ENCODE measurements at regions not wholly inside any gene's neighbourhood (a gene's known extent, or its start where the extent isn't known, plus 50 kb on each side); places are given as distances from the start of the nearest gene placed in this dataset.

DNA sequence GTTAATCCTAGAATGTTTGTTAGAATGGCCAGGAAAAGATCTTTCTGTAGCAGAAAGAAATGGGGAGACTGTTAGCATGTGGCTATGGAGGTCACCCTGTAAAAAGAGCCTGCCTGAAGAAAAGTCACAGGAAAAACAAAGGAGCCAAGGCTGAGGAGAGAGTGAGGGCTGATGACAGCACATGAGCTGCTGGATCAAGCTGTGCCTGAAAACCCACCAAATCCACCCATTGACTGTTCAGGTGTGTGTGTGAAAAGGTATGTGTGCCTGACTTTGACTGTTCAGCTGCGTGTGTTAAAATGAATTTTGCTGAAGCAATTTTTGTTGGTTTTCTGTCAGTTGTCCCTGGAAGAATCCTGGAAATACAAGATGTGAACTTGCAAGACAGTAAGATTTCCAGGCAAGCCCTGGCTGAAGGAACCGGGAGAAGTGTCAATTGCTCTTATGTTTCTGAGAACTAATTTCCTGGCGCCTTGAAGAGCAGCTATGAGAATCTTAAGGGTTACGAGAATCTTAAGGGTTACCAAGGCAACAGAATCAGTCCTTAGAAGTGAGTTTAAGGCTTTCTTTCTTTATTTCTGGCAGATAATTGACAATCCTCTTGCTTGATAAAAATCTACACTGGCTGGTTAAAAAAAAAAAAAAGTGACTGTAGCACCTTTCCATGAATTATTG is 73.0 kb upstream of the LGALSL start:
- Histone ChIP-seq H3K9me3 (ENCODE audit: low read depth) (no peaks in the 10 kb centered on the region), H3K79me2 (no peaks in the 10 kb centered on the region), H4K20me1 (ENCODE audit: insufficient read depth, poor library complexity, severe bottlenecking) (no peaks in the 10 kb centered on the region), H3K36me3 (replicated peaks; ENCODE audit: insufficient read depth, low read depth) (no peaks in the 10 kb centered on the region), H3K4me2 (no peak overlapping the region), H3K4me1 (ENCODE audit: insufficient read depth) (no peaks in the 10 kb centered on the region), H2AFZ (no peak overlapping the region), H3K9me2 (replicated peaks; ENCODE audit: insufficient read depth) (no peaks in the 10 kb centered on the region), H3K4me3 (no peak overlapping the region), H3K27ac (no peak overlapping the region), H3K27me3 (no peaks in the 10 kb centered on the region)
- DNase-seq (ENCODE audit: low spot score): no peak
- TF ChIP-seq, protein P1, sequence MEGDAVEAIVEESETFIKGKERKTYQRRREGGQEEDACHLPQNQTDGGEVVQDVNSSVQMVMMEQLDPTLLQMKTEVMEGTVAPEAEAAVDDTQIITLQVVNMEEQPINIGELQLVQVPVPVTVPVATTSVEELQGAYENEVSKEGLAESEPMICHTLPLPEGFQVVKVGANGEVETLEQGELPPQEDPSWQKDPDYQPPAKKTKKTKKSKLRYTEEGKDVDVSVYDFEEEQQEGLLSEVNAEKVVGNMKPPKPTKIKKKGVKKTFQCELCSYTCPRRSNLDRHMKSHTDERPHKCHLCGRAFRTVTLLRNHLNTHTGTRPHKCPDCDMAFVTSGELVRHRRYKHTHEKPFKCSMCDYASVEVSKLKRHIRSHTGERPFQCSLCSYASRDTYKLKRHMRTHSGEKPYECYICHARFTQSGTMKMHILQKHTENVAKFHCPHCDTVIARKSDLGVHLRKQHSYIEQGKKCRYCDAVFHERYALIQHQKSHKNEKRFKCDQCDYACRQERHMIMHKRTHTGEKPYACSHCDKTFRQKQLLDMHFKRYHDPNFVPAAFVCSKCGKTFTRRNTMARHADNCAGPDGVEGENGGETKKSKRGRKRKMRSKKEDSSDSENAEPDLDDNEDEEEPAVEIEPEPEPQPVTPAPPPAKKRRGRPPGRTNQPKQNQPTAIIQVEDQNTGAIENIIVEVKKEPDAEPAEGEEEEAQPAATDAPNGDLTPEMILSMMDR (IDR thresholded peaks at IDR 0.05; ENCODE audit: poor library complexity): no peak
- TF ChIP-seq EZH2 (IDR thresholded peaks at IDR 0.05; ENCODE audit: borderline replicate concordance) (no peak), EZH2phosphoT487 (IDR thresholded peaks at IDR 0.05; ENCODE audit: low read depth, severe bottlenecking, unreplicated experiment) (no peak)
- WGBS (ENCODE audit: low lambda C conversion rate, missing lambda C conversion rate): 75% methylated on average over 4 of the region's 4 CpGs

- Histone ChIP-seq H3K27ac (no peak overlapping the region), H3K9me3 (ENCODE audit: low read depth) (no peaks in the 10 kb centered on the region), H3K36me3 (replicated peaks; ENCODE audit: insufficient read depth, low read depth) (no peaks in the 10 kb centered on the region), H4K20me1 (ENCODE audit: insufficient read depth, poor library complexity, severe bottlenecking) (no peaks in the 10 kb centered on the region), H3K4me2 (no peak overlapping the region), H3K4me1 (ENCODE audit: insufficient read depth) (no peaks in the 10 kb centered on the region), H2AFZ (no peak overlapping the region), H3K4me3 (no peak overlapping the region), H3K79me2 (no peaks in the 10 kb centered on the region), H3K9me2 (replicated peaks; ENCODE audit: insufficient read depth) (no peaks in the 10 kb centered on the region), H3K27me3 (no peaks in the 10 kb centered on the region)
- TF ChIP-seq, protein P1 (IDR thresholded peaks at IDR 0.05; ENCODE audit: poor library complexity): no peak
- TF ChIP-seq EZH2phosphoT487 (IDR thresholded peaks at IDR 0.05; ENCODE audit: low read depth, severe bottlenecking, unreplicated experiment) (no peak), EZH2 (IDR thresholded peaks at IDR 0.05; ENCODE audit: borderline replicate concordance) (no peak)
- no peak for DNase-seq (ENCODE audit: low spot score)
- 99% methylated on average over 5 of the region's 5 CpGs for WGBS (ENCODE audit: low lambda C conversion rate, missing lambda C conversion rate)
Measured at GRCh38 chr2:64383016-64383591, 70.9 kb upstream of the LGALSL start.

DNA sequence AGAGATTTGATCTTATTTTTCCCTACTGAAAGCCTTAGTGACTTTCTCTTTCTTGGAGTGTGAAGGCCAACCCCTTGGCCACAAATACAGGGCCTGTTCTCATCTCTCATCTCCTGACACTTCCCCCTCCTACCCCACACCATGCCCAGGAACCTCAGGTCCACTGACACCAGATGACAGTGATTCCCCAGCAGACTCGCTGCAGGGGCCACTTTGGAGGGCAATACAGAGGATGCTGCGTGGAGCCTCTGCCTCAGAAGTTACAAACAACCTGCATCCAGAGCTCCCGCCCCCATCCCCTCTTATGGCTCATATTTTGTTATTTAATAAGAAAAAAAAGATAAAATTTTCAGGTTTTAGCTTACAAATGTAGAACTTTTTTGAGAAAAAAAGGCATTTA is 70.1 kb upstream of the LGALSL start:
- Histone ChIP-seq H3K36me3 (replicated peaks; ENCODE audit: insufficient read depth, low read depth) (no peaks in the 10 kb centered on the region), H2AFZ (no peak overlapping the region), H3K4me3 (no peak overlapping the region), H3K4me2 (no peak overlapping the region), H3K4me1 (ENCODE audit: insufficient read depth) (no peaks in the 10 kb centered on the region), H3K79me2 (no peaks in the 10 kb centered on the region), H3K9me3 (ENCODE audit: low read depth) (no peaks in the 10 kb centered on the region), H3K9me2 (replicated peaks; ENCODE audit: insufficient read depth) (no peaks in the 10 kb centered on the region), H4K20me1 (ENCODE audit: insufficient read depth, poor library complexity, severe bottlenecking) (no peaks in the 10 kb centered on the region), H3K27me3 (no peaks in the 10 kb centered on the region), H3K27ac (no peak overlapping the region)
- TF ChIP-seq, protein P1 (IDR thresholded peaks at IDR 0.05; ENCODE audit: poor library complexity): no peak
- TF ChIP-seq EZH2phosphoT487 (IDR thresholded peaks at IDR 0.05; ENCODE audit: low read depth, severe bottlenecking, unreplicated experiment) (no peak), EZH2 (IDR thresholded peaks at IDR 0.05; ENCODE audit: borderline replicate concordance) (no peak)
- DNase-seq (ENCODE audit: low spot score): no peak
- 96% methylated on average over 3 of the region's 3 CpGs for WGBS (ENCODE audit: low lambda C conversion rate, missing lambda C conversion rate)
